ENCODE measurements at regions not wholly inside any gene's neighbourhood (a gene's known extent, or its start where the extent isn't known, plus 50 kb on each side); places are given as distances from the start of the nearest gene placed in this dataset.

DNA sequence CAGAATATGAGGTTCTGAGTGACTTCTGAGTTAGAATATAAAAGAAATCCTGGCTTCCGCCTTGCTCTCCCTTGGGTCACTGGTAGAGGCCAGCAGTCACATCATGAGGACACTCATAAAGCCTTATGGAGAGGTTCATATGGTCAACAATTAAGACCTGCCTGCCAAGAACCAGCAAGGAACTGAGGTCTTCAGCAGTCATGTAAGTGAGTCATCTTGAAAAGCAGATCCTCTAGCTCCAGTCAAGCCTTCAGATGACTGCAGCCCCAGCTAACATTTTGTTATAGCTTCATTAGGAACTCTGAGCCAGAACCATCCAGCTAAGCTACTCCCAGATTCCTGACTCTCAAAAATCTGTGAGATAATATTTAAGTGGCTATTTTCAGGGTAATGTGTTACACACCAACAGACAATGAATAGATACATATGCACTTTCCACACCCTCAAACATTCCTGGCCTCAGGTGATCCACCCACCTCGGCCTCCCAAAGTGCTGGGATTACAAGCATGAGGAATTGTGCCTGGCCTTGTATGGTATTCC is 447.2 kb downstream of the SHQ1 start:
- H3K9me3 ChIP-seq (ENCODE audit: control insufficient read depth, insufficient read depth, low read length): no peaks in the 10 kb centered on the region
- Mint-ChIP-seq H3K9me3 (no peaks in the 10 kb centered on the region), H3K27ac (no peak overlapping the region), H3K4me1 (peaks cover 76 to 79% of the 10 kb centered on the region in 2 donors), H3K36me3 (no peaks in the 10 kb centered on the region), H3K27me3 (ENCODE audit: low read depth in 2 of 2) (no peaks in the 10 kb centered on the region), H3K4me3 (no peak overlapping the region)
- H3K27me3 ChIP-seq (ENCODE audit: control insufficient read depth, insufficient read depth, low read length): no peaks in the 10 kb centered on the region
- no peak overlapping the region for H3K4me3 ChIP-seq (ENCODE audit: low read length)
- H3K36me3 ChIP-seq (ENCODE audit: control insufficient read depth, insufficient read depth, low read length): no peaks in the 10 kb centered on the region
- no peaks in the 10 kb centered on the region for H3K4me1 ChIP-seq (ENCODE audit: control insufficient read depth, insufficient read depth, low read length)
- TF ChIP-seq, protein P1, sequence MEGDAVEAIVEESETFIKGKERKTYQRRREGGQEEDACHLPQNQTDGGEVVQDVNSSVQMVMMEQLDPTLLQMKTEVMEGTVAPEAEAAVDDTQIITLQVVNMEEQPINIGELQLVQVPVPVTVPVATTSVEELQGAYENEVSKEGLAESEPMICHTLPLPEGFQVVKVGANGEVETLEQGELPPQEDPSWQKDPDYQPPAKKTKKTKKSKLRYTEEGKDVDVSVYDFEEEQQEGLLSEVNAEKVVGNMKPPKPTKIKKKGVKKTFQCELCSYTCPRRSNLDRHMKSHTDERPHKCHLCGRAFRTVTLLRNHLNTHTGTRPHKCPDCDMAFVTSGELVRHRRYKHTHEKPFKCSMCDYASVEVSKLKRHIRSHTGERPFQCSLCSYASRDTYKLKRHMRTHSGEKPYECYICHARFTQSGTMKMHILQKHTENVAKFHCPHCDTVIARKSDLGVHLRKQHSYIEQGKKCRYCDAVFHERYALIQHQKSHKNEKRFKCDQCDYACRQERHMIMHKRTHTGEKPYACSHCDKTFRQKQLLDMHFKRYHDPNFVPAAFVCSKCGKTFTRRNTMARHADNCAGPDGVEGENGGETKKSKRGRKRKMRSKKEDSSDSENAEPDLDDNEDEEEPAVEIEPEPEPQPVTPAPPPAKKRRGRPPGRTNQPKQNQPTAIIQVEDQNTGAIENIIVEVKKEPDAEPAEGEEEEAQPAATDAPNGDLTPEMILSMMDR (IDR thresholded peaks at IDR 0.05): no peak
- no peak overlapping the region for H3K27ac ChIP-seq (ENCODE audit: low read length)
- ATAC-seq (no peak), DNase-seq (no peak)
- 98% methylated on average over 2 of the region's 2 CpGs for WGBS (ENCODE audit: insufficient coverage)
- intact Hi-C loops (cut with micrococcal nuclease): no loop called here

DNA sequence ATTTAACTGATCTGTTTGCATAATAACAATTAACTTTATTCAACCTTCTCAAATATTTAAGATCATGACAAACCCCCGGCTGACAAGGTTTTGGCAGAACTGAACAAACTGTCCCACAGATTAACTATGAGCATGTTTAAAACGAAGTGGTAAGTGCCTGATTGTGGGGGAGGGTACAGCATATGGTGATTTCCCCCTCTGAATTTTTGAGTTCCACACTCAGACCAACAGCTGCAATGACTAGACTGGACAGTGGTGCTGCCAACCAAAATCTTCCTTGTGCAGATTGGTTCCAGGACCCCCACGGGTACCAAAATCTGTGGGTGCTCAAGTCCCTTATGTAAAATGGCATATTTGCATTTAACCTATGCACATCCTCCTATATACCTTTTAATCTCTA is 449.5 kb downstream of the SHQ1 start:
- Histone ChIP-seq H3K4me3 (ENCODE audit: low read length) (no peak overlapping the region), H3K9me3 (ENCODE audit: control insufficient read depth, insufficient read depth, low read length) (no peaks in the 10 kb centered on the region), H3K27me3 (ENCODE audit: control insufficient read depth, insufficient read depth, low read length) (no peaks in the 10 kb centered on the region), H3K36me3 (ENCODE audit: control insufficient read depth, insufficient read depth, low read length) (no peaks in the 10 kb centered on the region), H3K4me1 (ENCODE audit: control insufficient read depth, insufficient read depth, low read length) (no peaks in the 10 kb centered on the region), H3K27ac (ENCODE audit: low read length) (no peak overlapping the region)
- TF ChIP-seq, protein P1 (IDR thresholded peaks at IDR 0.05): no peak
- intact Hi-C loops (cut with micrococcal nuclease): no loop called here
- WGBS (ENCODE audit: insufficient coverage): 96% methylated on average over 2 of the region's 3 CpGs
- H3K4me3 Mint-ChIP-seq: no peak overlapping the region
- H3K4me1 Mint-ChIP-seq: peaks cover 79% of the 10 kb centered on the region in 2 donors
- DNase-seq (no peak), ATAC-seq (no peak)
- H3K9me3 Mint-ChIP-seq: no peaks in the 10 kb centered on the region
- H3K27ac Mint-ChIP-seq: no peak overlapping the region
- H3K36me3 Mint-ChIP-seq: no peaks in the 10 kb centered on the region
- no peaks in the 10 kb centered on the region for H3K27me3 Mint-ChIP-seq (ENCODE audit: low read depth in 2 of 2)

DNA sequence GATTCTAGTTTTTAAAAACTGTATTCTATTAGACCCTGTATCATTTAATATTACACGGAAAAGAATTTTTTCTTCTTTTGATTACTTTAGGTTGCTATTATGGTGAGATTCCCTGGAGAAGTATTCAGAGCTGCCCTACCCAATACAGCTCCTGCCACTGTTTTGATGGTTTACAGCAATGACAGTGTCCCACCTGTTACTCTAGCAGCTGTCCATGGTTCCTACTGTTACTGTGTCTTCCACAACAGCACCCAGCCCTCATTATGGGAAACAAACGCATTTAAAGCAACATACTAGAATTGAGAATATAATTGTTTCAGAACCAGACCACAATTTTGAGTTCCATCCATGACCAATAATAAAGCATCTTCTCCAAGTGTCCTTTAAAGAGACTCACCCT is 450.7 kb downstream of the SHQ1 start:
- intact Hi-C loops (cut with micrococcal nuclease): no loop called here
- H3K27me3 Mint-ChIP-seq (ENCODE audit: low read depth in 2 of 2): no peaks in the 10 kb centered on the region
- Histone ChIP-seq H3K36me3 (ENCODE audit: control insufficient read depth, insufficient read depth, low read length) (no peaks in the 10 kb centered on the region), H3K4me1 (ENCODE audit: control insufficient read depth, insufficient read depth, low read length) (peaks cover 4% of the 10 kb centered on the region), H3K4me3 (ENCODE audit: low read length) (no peak overlapping the region), H3K27ac (ENCODE audit: low read length) (no peak overlapping the region), H3K27me3 (ENCODE audit: control insufficient read depth, insufficient read depth, low read length) (no peaks in the 10 kb centered on the region), H3K9me3 (ENCODE audit: control insufficient read depth, insufficient read depth, low read length) (no peaks in the 10 kb centered on the region)
- H3K9me3 Mint-ChIP-seq: no peaks in the 10 kb centered on the region
- TF ChIP-seq, protein P1 (IDR thresholded peaks at IDR 0.05): no peak
- ATAC-seq (no peak), DNase-seq (no peak)
- H3K36me3 Mint-ChIP-seq: no peaks in the 10 kb centered on the region
- WGBS (ENCODE audit: insufficient coverage): 100% methylated on average over 1 of the region's 2 CpGs
- H3K27ac Mint-ChIP-seq: no peak overlapping the region
- H3K4me1 Mint-ChIP-seq: peaks cover 73 to 77% of the 10 kb centered on the region in 2 donors
- H3K4me3 Mint-ChIP-seq: no peak overlapping the region

DNA sequence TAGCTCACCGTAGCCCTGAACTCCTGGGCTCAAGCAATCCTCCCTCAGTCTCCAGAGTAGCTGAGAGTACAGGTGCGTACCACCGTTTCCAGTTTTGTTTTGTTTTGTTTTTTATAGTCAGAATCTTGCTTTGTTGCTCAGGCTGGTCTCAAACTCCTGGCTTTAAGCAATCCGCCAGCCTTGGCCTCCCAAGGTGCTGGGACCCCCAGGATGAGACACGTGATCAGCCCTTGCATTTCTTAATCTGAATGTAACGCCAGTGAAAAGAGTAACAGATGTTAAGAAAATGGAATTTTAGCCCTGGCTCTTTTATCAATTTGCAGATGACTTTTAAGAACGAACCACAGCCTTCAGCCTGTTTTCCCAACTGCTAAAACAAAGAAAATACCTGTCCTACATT is 451.3 kb downstream of the SHQ1 start:
- no peak for ATAC-seq

More for the DNA sequence above, 451.3 kb downstream of the SHQ1 start:
- H3K27ac Mint-ChIP-seq: no peak overlapping the region
- intact Hi-C loops (cut with micrococcal nuclease): no loop called here
- Histone ChIP-seq H3K36me3 (ENCODE audit: control insufficient read depth, insufficient read depth, low read length) (no peaks in the 10 kb centered on the region), H3K4me1 (ENCODE audit: control insufficient read depth, insufficient read depth, low read length) (peaks cover 4% of the 10 kb centered on the region), H3K27me3 (ENCODE audit: control insufficient read depth, insufficient read depth, low read length) (no peaks in the 10 kb centered on the region), H3K27ac (ENCODE audit: low read length) (no peak overlapping the region), H3K4me3 (ENCODE audit: low read length) (no peak overlapping the region), H3K9me3 (ENCODE audit: control insufficient read depth, insufficient read depth, low read length) (no peaks in the 10 kb centered on the region)
- no peaks in the 10 kb centered on the region for H3K9me3 Mint-ChIP-seq
- DNase-seq: no peak
- TF ChIP-seq, protein P1 (IDR thresholded peaks at IDR 0.05): no peak
- H3K27me3 Mint-ChIP-seq (ENCODE audit: low read depth in 2 of 2): no peaks in the 10 kb centered on the region
- H3K4me1 Mint-ChIP-seq: peaks cover 71 to 74% of the 10 kb centered on the region in 2 donors
- H3K4me3 Mint-ChIP-seq: no peak overlapping the region
- WGBS (ENCODE audit: insufficient coverage): 92% methylated on average over 6 of the region's 7 CpGs
- H3K36me3 Mint-ChIP-seq: no peaks in the 10 kb centered on the region
